K562 (cell line): ENCODE measurements at regions not wholly inside any gene's neighbourhood (a gene's known extent, or its start where the extent isn't known, plus 50 kb on each side); places are given as distances from the start of the nearest gene placed in this dataset.

Experiments
- ARID4B ChIP-seq: sonication (generic); formaldehyde crosslinking; IDR thresholded peaks from 2 replicates; pipeline ENCODE4 v1.8.0; 2022; ENCODE audit warnings: mild to moderate bottlenecking, missing genetic modification reagents
- CHD4 ChIP-seq: fragments of 200-600 bp; sonication (generic); IDR thresholded peaks from 3 replicates; pipeline ENCODE4 v1.6.1; 2012; ENCODE audit warnings: low read depth, mild to moderate bottlenecking, mixed read lengths, low read length, inconsistent platforms; ENCODE audit not compliant: insufficient read depth, insufficient replicate concordance, poor library complexity, severe bottlenecking
- NKRF ChIP-seq: fragments of 450-650 bp; IDR thresholded peaks from 2 replicates; pipeline ENCODE4 v1.6.1; 2016; ENCODE audit warnings: borderline replicate concordance
- PKNOX1 ChIP-seq: fragments of 450-650 bp; IDR thresholded peaks from 2 replicates; pipeline ENCODE4 v1.6.1; 2016
- PRMT5 ChIP-seq: sonication (generic); formaldehyde crosslinking; IDR thresholded peaks from 2 replicates; pipeline ENCODE4 v1.5.0; 2020; ENCODE audit warnings: missing genetic modification reagents
- STAT6 ChIP-seq: sonication (generic); formaldehyde crosslinking; IDR thresholded peaks from 2 replicates; pipeline ENCODE4 v1.8.1; 2023; ENCODE audit warnings: mild to moderate bottlenecking, missing genetic modification reagents
- ZFPM2 ChIP-seq: fragments of 250-450 bp; sonication (Bioruptor Pico); IDR thresholded peaks from 2 replicates; pipeline ENCODE4 v1.5.1; 2022; ENCODE audit warnings: mild to moderate bottlenecking

GRCh38 chr5:174937201-174938123 lies 213.1 kb downstream of the MSX2 start (continued):
- TF ChIP-seq ARID4B (CRISPR knock-in tag) (no peak), CHD4 (no peak), ZFPM2 (CRISPR knock-in tag) (no peak), STAT6 (no peak), NKRF (no peak), PRMT5 (no peak), PKNOX1 (no peak)
- TF ChIP-seq, all 486 proteins: peak for 0
